ENCODE measurements at regions not wholly inside any gene's neighbourhood (a gene's known extent, or its start where the extent isn't known, plus 50 kb on each side); places are given as distances from the start of the nearest gene placed in this dataset.

GRCh38 chr14:51544471-51544870 lies 107.2 kb upstream of the FRMD6 start (continued):
- no peak for TF ChIP-seq SP1 (IDR thresholded peaks at IDR 0.05; ENCODE audit: low read depth)

GRCh38 chr14:51544901-51545300 lies 106.8 kb upstream of the FRMD6 start:
- no peaks in the 10 kb centered on the region for H3K79me2 ChIP-seq (ENCODE audit: insufficient read depth, low read length)
- H3K4me1 ChIP-seq (ENCODE audit: control insufficient read depth in 1 of 2, insufficient read depth in 2 of 2, low read length in 2 of 2) = peaks cover 10 to 22% of the 10 kb centered on the region in 2 experiments
- TF ChIP-seq, protein P1, sequence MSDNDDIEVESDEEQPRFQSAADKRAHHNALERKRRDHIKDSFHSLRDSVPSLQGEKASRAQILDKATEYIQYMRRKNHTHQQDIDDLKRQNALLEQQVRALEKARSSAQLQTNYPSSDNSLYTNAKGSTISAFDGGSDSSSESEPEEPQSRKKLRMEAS (IDR thresholded peaks at IDR 0.05) = no peak
- TF ChIP-seq POLR2AphosphoS5 (IDR thresholded peaks at IDR 0.05; ENCODE audit: low read depth, low read length) (no peak), ZFX (IDR thresholded peaks at IDR 0.05) (no peak), EZH2phosphoT487 (IDR thresholded peaks at IDR 0.05; ENCODE audit: borderline replicate concordance) (no peak), TCF7L2 (IDR thresholded peaks at IDR 0.05; ENCODE audit: borderline replicate concordance, extremely low read depth, insufficient read depth, insufficient read length) (no peak), SIN3A (IDR thresholded peaks at IDR 0.05; ENCODE audit: low read depth) (no peak)
- ATAC-seq = no peak
- ChIA-PET POLR2A (interaction anchor here (2.1 kb wide), 1 partner anchor 11 kb away, joined by 6 read pairs; no protein-coding TSS in a partner anchor), CTCF (no interaction called here), RAD21 (ENCODE audit: low non-redundant PET in 1 of 2, low total read pairs in 2 of 2, uncharacterized antibody in 2 of 2, unreplicated experiment in 2 of 2) (no interaction called here)
- no TSS peak for BruUV-seq (replicated peaks)
- H3K4me3 ChIP-seq (replicated peaks in 1 of 2; ENCODE audit: low read depth in 1 of 2, low read length in 2 of 2) = no peak overlapping the region
- no peak overlapping the region for H3K27ac ChIP-seq (ENCODE audit: low read depth, low read length)
- no peaks in the 10 kb centered on the region for H3K9me3 ChIP-seq (ENCODE audit: control insufficient read depth in 1 of 2, insufficient read depth in 1 of 2, low read depth in 1 of 2, low read length in 2 of 2)
- H3K9ac ChIP-seq (ENCODE audit: low read length) = no peak overlapping the region
- H4K20me1 ChIP-seq (ENCODE audit: insufficient read depth) = no peaks in the 10 kb centered on the region
- intact Hi-C loops (cut with micrococcal nuclease) = no loop called here
- DNase-seq (ENCODE audit: low read depth, low spot score) = no peak
- no peaks in the 10 kb centered on the region for H3K9me2 ChIP-seq (ENCODE audit: insufficient read depth)
- H2AFZ ChIP-seq (ENCODE audit: low read depth, low read length, poor library complexity, severe bottlenecking) = no peak overlapping the region
- H3K27me3 ChIP-seq (ENCODE audit: insufficient read depth, low read length) = no peaks in the 10 kb centered on the region
- no peaks in the 10 kb centered on the region for H3K36me3 ChIP-seq (ENCODE audit: control insufficient read depth in 1 of 2, insufficient read depth in 2 of 2, low read length in 2 of 2)
- H3K4me2 ChIP-seq (ENCODE audit: low read length) = no peak overlapping the region

DNA sequence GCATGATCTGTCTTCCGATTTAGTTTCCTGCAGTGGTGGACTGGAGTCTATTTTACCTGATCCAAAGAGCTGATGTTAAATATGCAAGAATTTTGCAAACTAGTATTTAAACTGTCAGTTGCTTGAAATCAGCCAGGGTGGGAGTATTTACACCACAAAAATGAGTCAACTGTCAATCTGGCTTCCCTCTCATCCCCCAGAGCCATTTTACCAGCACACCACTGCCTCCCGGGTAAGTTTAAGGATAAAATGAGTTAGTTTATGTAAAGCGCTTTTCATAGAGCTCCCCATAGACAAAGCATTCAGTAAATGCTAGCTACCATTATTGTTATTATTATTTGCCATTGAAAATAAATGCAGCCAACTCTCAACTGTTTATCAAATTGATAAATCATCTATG lies 106.3 kb upstream of the FRMD6 start:
- H2AFZ ChIP-seq (ENCODE audit: low read depth, low read length, poor library complexity, severe bottlenecking) = peak overlapping the region; percentile 47
- no peaks in the 10 kb centered on the region for H4K20me1 ChIP-seq (ENCODE audit: insufficient read depth)
- POLR2A ChIA-PET = interaction anchor here (2.1 kb wide), 1 partner anchor 11 kb away, joined by 6 read pairs; no protein-coding TSS in a partner anchor
- CTCF ChIA-PET = no interaction called here
- peaks cover 10 to 17% of the 10 kb centered on the region in 2 experiments for H3K4me1 ChIP-seq (ENCODE audit: control insufficient read depth in 1 of 2, insufficient read depth in 2 of 2, low read length in 2 of 2)
- no peaks in the 10 kb centered on the region for H3K9me2 ChIP-seq (ENCODE audit: insufficient read depth)
- no peak for TF ChIP-seq POLR2AphosphoS5 (IDR thresholded peaks at IDR 0.05; ENCODE audit: low read depth, low read length)
- TF ChIP-seq, protein P2, sequence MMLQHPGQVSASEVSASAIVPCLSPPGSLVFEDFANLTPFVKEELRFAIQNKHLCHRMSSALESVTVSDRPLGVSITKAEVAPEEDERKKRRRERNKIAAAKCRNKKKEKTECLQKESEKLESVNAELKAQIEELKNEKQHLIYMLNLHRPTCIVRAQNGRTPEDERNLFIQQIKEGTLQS (IDR thresholded peaks at IDR 0.05) = no peak
- TF ChIP-seq, protein P3, sequence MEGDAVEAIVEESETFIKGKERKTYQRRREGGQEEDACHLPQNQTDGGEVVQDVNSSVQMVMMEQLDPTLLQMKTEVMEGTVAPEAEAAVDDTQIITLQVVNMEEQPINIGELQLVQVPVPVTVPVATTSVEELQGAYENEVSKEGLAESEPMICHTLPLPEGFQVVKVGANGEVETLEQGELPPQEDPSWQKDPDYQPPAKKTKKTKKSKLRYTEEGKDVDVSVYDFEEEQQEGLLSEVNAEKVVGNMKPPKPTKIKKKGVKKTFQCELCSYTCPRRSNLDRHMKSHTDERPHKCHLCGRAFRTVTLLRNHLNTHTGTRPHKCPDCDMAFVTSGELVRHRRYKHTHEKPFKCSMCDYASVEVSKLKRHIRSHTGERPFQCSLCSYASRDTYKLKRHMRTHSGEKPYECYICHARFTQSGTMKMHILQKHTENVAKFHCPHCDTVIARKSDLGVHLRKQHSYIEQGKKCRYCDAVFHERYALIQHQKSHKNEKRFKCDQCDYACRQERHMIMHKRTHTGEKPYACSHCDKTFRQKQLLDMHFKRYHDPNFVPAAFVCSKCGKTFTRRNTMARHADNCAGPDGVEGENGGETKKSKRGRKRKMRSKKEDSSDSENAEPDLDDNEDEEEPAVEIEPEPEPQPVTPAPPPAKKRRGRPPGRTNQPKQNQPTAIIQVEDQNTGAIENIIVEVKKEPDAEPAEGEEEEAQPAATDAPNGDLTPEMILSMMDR (IDR thresholded peaks at IDR 0.05 in 2 of 3, conservative IDR thresholded peaks at IDR 0.05 in 1 of 3; ENCODE audit: borderline replicate concordance in 1 of 3, insufficient read depth in 1 of 3, low read depth in 2 of 3, low read length in 2 of 3) = no peak
- H3K36me3 ChIP-seq (ENCODE audit: control insufficient read depth in 1 of 2, insufficient read depth in 2 of 2, low read length in 2 of 2) = no peaks in the 10 kb centered on the region
- intact Hi-C loops (cut with micrococcal nuclease) = no loop called here
- RAD21 ChIA-PET (ENCODE audit: low non-redundant PET in 1 of 2, low total read pairs in 2 of 2, uncharacterized antibody in 2 of 2, unreplicated experiment in 2 of 2) = no interaction called here
- H3K79me2 ChIP-seq (ENCODE audit: insufficient read depth, low read length) = no peaks in the 10 kb centered on the region
- H3K4me2 ChIP-seq (ENCODE audit: low read length) = no peak overlapping the region
- BruUV-seq (replicated peaks) = no TSS peak
- H3K4me3 ChIP-seq (replicated peaks in 1 of 2; ENCODE audit: low read depth in 1 of 2, low read length in 2 of 2) = no peak overlapping the region
- H3K27me3 ChIP-seq (ENCODE audit: insufficient read depth, low read length) = no peaks in the 10 kb centered on the region
- no peak for DNase-seq (ENCODE audit: low read depth, low spot score)
- H3K27ac ChIP-seq (ENCODE audit: low read depth, low read length) = no peak overlapping the region
- no peaks in the 10 kb centered on the region for H3K9me3 ChIP-seq (ENCODE audit: control insufficient read depth in 1 of 2, insufficient read depth in 1 of 2, low read depth in 1 of 2, low read length in 2 of 2)
- H3K9ac ChIP-seq (ENCODE audit: low read length) = no peak overlapping the region
- ATAC-seq = no peak
